ENCODE measurements at regions not wholly inside any gene's neighbourhood (a gene's known extent, or its start where the extent isn't known, plus 50 kb on each side); places are given as distances from the start of the nearest gene placed in this dataset.

DNA sequence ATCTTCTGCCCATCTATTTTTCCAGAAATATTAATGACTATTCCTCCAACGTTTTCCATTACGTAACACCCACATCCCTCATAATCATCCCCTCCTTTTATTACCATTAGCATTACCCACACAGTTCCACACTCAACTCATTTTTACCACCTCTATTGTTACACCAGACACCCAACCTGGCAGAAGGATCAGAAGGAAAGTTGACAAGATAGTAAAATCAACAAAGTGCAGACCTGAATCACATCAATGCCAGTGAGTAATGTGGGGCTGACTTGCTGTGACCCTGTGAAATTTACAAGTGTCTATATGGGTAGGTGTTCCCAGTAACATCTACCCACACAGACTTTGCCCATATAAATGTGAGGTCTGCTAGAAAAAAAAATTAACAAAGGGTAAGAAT, 568.2 kb downstream of the MAFB start:
- no peak for DNase-seq

DNA sequence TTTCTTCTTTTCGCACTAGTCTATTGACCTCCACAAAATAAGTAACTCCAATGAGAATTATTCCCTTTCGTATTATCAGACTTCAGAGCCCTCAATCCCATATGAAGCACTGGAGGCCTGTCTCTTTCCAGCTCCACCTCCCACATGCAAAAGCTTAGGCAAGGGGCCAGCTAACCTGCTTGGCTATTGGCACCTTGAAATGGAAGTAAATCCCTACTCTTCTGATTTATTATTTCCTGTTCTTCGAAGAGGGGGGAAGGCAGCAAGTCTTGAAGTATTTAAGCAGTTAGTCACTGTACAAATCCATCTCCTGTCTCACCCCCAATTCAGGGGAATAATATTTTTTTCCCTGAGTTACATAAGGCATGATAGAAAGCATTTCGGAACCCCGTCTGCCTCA, 577.8 kb downstream of the MAFB start:
- DNase-seq: no peak

- no peak for DNase-seq
Measured at GRCh38 chr20:40110311-40110831, 578.7 kb downstream of the MAFB start.

GRCh38 chr20:40109136-40109535, 579.9 kb downstream of the MAFB start:
- peak; percentile 15 for DNase-seq

GRCh38 chr20:40108321-40108720, 580.7 kb downstream of the MAFB start:
- DNase-seq: peak; percentile 16

GRCh38 chr20:40104959-40105358, 584.1 kb downstream of the MAFB start:
- DNase-seq: no peak

DNA sequence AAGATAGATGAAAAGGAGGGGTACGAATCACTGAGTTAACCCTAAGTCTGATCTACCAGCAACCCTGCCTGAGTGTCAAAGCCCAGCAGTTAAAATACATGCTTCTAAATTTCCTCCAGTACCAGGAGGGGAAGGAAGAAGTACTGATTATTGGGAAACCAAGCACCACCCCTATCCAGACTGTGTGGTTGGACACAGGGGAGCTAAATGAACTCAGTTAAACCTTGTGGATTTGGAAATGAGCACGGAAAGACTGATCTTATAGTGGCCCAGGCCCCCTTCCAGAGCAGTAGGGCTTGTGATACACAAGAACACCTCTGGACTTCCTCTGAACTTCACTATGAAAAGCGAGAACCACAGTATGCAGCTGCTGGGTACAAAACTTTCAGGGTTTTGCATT, 585.6 kb downstream of the MAFB start:
- no peak for DNase-seq

- DNase-seq: no peak
Measured at GRCh38 chr20:40101560-40101959, 587.5 kb downstream of the MAFB start.

- no peak for DNase-seq
Measured at GRCh38 chr20:40100261-40100660, 588.8 kb downstream of the MAFB start.

GRCh38 chr20:40090236-40090635, 598.8 kb downstream of the MAFB start:
- no peak for DNase-seq

- DNase-seq: no peak
Measured at GRCh38 chr20:40087496-40087895, 601.5 kb downstream of the MAFB start.

- DNase-seq: no peak
Measured at GRCh38 chr20:40085513-40085912, 603.5 kb downstream of the MAFB start.

- DNase-seq: no peak
Measured at GRCh38 chr20:40082436-40082835, 606.6 kb downstream of the MAFB start.

GRCh38 chr20:40081653-40082052, 607.4 kb downstream of the MAFB start:
- DNase-seq: no peak

DNA sequence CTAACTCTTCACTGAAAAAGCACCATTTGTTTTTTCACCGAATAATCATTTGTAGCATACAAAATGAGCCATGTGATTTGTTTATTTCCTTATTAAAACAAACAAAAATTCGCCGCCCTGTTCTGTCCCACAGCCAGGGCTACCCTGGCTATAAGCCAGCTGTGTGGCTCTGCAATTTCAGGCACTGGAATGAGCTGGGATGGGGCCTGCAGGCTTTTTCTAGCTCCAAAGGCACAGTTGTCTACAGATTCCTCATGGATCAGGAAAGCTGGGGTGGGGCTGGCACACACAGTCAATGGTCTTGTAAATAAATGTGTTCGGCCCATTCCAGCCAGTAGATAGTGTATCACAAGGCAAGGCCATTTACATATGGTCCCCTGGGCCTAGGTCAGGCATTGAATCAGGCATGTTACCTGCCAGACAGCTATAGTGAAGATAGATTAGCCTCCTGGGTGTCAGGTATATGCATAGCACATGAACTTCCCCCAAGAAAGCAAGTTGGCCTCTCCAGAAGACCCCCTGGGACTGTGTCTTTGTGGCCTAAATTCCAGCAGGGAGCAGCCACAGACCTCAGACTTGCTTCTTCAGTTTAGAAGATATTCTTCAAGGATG, 608.9 kb downstream of the MAFB start:
- no peak for DNase-seq

- DNase-seq: no peak
Measured at GRCh38 chr20:40073535-40074111, 615.4 kb downstream of the MAFB start.

GRCh38 chr20:40072907-40073306, 616.1 kb downstream of the MAFB start:
- DNase-seq: no peak

DNA sequence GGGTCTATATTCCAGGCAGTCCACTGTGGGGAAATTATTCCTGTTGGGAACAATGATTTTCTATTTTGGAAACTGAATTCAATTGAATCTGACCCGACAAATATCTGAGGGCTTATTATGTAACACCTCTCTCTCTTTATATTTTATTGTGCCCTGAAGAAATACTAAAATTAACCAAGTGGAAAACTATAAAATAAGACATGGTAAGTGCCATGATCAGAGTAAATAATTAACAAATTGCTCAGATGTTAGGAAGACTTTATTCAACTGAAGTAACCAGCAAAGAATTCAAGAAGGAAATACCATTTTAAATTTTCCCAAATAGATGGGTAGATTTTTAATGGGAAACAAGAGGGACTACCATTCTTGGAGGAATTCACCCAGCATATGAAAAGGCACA, 632.9 kb downstream of the MAFB start:
- no peak for DNase-seq

- peak; percentile 15 for DNase-seq
Measured at GRCh38 chr20:40055711-40056110, 633.3 kb downstream of the MAFB start.

GRCh38 chr20:40054311-40054710, 634.7 kb downstream of the MAFB start:
- DNase-seq: no peak

DNA sequence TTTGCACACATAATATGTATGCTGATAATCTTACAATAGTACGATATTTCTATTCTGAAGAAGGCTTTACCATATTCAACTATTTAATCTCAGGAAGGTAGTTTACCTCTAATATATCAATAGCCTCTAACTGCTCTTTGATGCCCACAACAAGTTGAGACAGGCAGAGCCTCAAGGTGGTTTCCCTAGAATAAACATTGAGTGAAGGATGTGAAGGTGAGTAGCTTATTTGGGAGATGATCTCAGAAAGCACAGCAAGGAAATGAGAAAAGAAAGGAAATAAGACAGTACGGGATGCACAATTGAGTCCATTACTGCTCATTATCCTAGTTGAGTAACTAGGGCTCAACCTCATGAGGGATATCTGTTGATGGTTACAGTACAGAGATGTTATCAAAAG, 638.4 kb downstream of the MAFB start:
- DNase-seq: no peak

- no peak for DNase-seq
Measured at GRCh38 chr20:40049854-40050253, 639.2 kb downstream of the MAFB start.

GRCh38 chr20:40046703-40047102, 642.3 kb downstream of the MAFB start:
- DNase-seq: no peak

GRCh38 chr20:40037511-40037910, 651.5 kb downstream of the MAFB start:
- DNase-seq: no peak

- DNase-seq: no peak
Measured at GRCh38 chr20:40029589-40029988, 659.4 kb downstream of the MAFB start.

Data from NCI-H446 treated with DMSO at 0.1 percent for 48 hours (cell line).